NCI-H82 (cell line): ENCODE measurements at regions not wholly inside any gene's neighbourhood (a gene's known extent, or its start where the extent isn't known, plus 50 kb on each side); places are given as distances from the start of the nearest gene placed in this dataset.

Experiments used
- DNase-seq: peaks from one replicate; lab custom pipeline; 2025; lab: John Stamatoyannopoulos, UW

GRCh38 chr12:127629066-127629820, 637.7 kb upstream of the TMEM132C start:
- peak; percentile 6 for DNase-seq

GRCh38 chr12:127632461-127632860, 634.5 kb upstream of the TMEM132C start:
- no peak for DNase-seq

GRCh38 chr12:127635838-127636237, 631.1 kb upstream of the TMEM132C start:
- no peak for DNase-seq

GRCh38 chr12:127636882-127637281, 630.1 kb upstream of the TMEM132C start:
- no peak for DNase-seq

- no peak for DNase-seq
Observed at GRCh38 chr12:127640181-127640886, 626.6 kb upstream of the TMEM132C start.

GRCh38 chr12:127642208-127642607, 624.8 kb upstream of the TMEM132C start:
- DNase-seq: peak; percentile 44

- no peak for DNase-seq
Observed at GRCh38 chr12:127648321-127648720, 618.6 kb upstream of the TMEM132C start.

GRCh38 chr12:127649961-127650360, 617.0 kb upstream of the TMEM132C start:
- no peak for DNase-seq

GRCh38 chr12:127650626-127651025, 616.3 kb upstream of the TMEM132C start:
- DNase-seq: no peak

- DNase-seq: no peak
Observed at GRCh38 chr12:127652281-127652680, 614.7 kb upstream of the TMEM132C start.

GRCh38 chr12:127654383-127654985, 612.5 kb upstream of the TMEM132C start:
- no peak for DNase-seq

GRCh38 chr12:127655691-127656090, 611.3 kb upstream of the TMEM132C start:
- DNase-seq: no peak

GRCh38 chr12:127656266-127656665, 610.7 kb upstream of the TMEM132C start:
- no peak for DNase-seq

- DNase-seq: no peak
Observed at GRCh38 chr12:127657036-127657435, 609.9 kb upstream of the TMEM132C start.

- DNase-seq: no peak
Observed at GRCh38 chr12:127660961-127661360, 606.0 kb upstream of the TMEM132C start.

GRCh38 chr12:127663716-127664115, 603.3 kb upstream of the TMEM132C start:
- no peak for DNase-seq

- no peak for DNase-seq
Observed at GRCh38 chr12:127664901-127665300, 602.1 kb upstream of the TMEM132C start.

GRCh38 chr12:127667131-127667685, 599.8 kb upstream of the TMEM132C start:
- DNase-seq: no peak

GRCh38 chr12:127670294-127670693, 596.7 kb upstream of the TMEM132C start:
- DNase-seq: no peak

- no peak for DNase-seq
Observed at GRCh38 chr12:127670796-127671195, 596.2 kb upstream of the TMEM132C start.

- no peak for DNase-seq
Observed at GRCh38 chr12:127675936-127676335, 591.0 kb upstream of the TMEM132C start.

GRCh38 chr12:127677537-127678131, 589.3 kb upstream of the TMEM132C start:
- DNase-seq: peak; percentile 87
